ENCODE measurements at regions not wholly inside any gene's neighbourhood (a gene's known extent, or its start where the extent isn't known, plus 50 kb on each side); places are given as distances from the start of the nearest gene placed in this dataset.

GRCh38 chr6:139568151-139568955, 193.9 kb upstream of the CITED2 start:
- no peak for DNase-seq (ENCODE audit: low spot score)

GRCh38 chr6:139567095-139567494, 192.6 kb upstream of the CITED2 start:
- DNase-seq (ENCODE audit: low spot score), result no peak

GRCh38 chr6:139565591-139565990, 191.1 kb upstream of the CITED2 start:
- no peak for DNase-seq (ENCODE audit: low spot score)

- DNase-seq (ENCODE audit: low spot score), result no peak
Measured at GRCh38 chr6:139557547-139557946, 183.1 kb upstream of the CITED2 start.

GRCh38 chr6:139556532-139556931, 182.1 kb upstream of the CITED2 start:
- DNase-seq (ENCODE audit: low spot score), result no peak

- no peak for DNase-seq (ENCODE audit: low spot score)
Measured at GRCh38 chr6:139553916-139554315, 179.5 kb upstream of the CITED2 start.

GRCh38 chr6:139551376-139551775, 176.9 kb upstream of the CITED2 start:
- DNase-seq (ENCODE audit: low spot score), result no peak

- no peak for DNase-seq (ENCODE audit: low spot score)
Measured at GRCh38 chr6:139550361-139550760, 175.9 kb upstream of the CITED2 start.

GRCh38 chr6:139549561-139550070, 175.2 kb upstream of the CITED2 start:
- no peak for DNase-seq (ENCODE audit: low spot score)

GRCh38 chr6:139547804-139548203, 173.4 kb upstream of the CITED2 start:
- no peak for DNase-seq (ENCODE audit: low spot score)

- DNase-seq (ENCODE audit: low spot score), result no peak
Measured at GRCh38 chr6:139547122-139547776, 172.8 kb upstream of the CITED2 start.

- no peak for DNase-seq (ENCODE audit: low spot score)
Measured at GRCh38 chr6:139546106-139546472, 171.6 kb upstream of the CITED2 start.

GRCh38 chr6:139545206-139546105, 171.0 kb upstream of the CITED2 start:
- no peak for DNase-seq (ENCODE audit: low spot score)

GRCh38 chr6:139544701-139545057, 170.2 kb upstream of the CITED2 start:
- DNase-seq (ENCODE audit: low spot score), result no peak

- no peak for DNase-seq (ENCODE audit: low spot score)
Measured at GRCh38 chr6:139542351-139542750, 167.9 kb upstream of the CITED2 start.

- DNase-seq (ENCODE audit: low spot score), result no peak
Measured at GRCh38 chr6:139540894-139541293, 166.4 kb upstream of the CITED2 start.

GRCh38 chr6:139540276-139540675, 165.8 kb upstream of the CITED2 start:
- peak; percentile 92 for DNase-seq (ENCODE audit: low spot score)

- DNase-seq (ENCODE audit: low spot score), result no peak
Measured at GRCh38 chr6:139539852-139540251, 165.4 kb upstream of the CITED2 start.

- no peak for DNase-seq (ENCODE audit: low spot score)
Measured at GRCh38 chr6:139538366-139538765, 163.9 kb upstream of the CITED2 start.

- no peak for DNase-seq (ENCODE audit: low spot score)
Measured at GRCh38 chr6:139536751-139537617, 162.5 kb upstream of the CITED2 start.

- peak; percentile 50 for DNase-seq (ENCODE audit: low spot score)
Measured at GRCh38 chr6:139534472-139535115, 160.1 kb upstream of the CITED2 start.
